GM12873 (cell line): ENCODE measurements at regions not wholly inside any gene's neighbourhood (a gene's known extent, or its start where the extent isn't known, plus 50 kb on each side); places are given as distances from the start of the nearest gene placed in this dataset.

Source experiments
- CTCF ChIP-seq: IDR thresholded peaks from 2 replicates; pipeline ENCODE4 v1.5.1; 2012; ENCODE audit warnings: low read depth, mild to moderate bottlenecking, moderate library complexity, low read length, control low read depth; ENCODE audit not compliant: insufficient read depth; ENCODE audit errors: missing control alignments

DNA sequence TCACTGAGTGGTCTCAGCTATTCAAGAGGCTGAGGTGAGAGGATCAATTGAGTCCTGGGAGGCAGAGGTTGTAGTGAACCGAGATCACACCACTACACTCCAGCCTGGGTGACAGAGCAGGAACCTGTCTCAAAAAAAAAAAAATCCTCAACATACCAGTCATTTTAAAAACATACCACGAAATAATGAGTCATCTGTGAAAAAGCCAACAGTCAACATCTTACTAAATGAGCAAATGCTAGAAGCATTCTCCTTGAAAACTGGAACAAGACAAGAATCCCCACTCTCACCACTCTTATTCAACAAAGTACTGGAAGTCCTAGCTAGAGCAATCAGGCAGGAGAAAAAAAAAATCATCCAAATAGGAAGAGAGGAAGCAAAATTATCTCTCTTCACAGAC, 104.0 kb upstream of the ARHGEF9 start:
- TF ChIP-seq CTCF = no peak

GRCh38 chrX:63884821-63885790, 100.1 kb upstream of the ARHGEF9 start:
- no peak for TF ChIP-seq CTCF

DNA sequence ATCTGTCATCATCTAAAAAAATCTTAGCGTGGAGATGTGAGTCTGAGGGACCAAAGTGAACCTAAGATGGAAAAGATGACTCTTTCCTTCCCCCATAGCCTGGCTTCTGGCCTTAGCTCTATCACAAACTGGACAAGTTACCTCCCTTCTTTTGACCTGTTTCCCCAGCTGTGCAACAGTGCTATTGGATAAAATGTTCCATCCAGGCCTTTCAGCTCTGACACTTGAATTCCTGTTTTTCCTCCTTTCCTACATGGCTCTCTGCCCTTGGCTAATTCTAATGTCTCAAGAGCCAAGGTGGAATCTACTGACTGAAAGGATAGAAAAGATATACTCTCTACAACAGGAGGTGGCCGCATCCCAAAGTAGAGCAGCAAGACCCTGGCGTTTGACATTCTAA, 84.5 kb upstream of the ARHGEF9 start:
- no peak for TF ChIP-seq CTCF

- no peak for TF ChIP-seq CTCF
These were observed 70.9 kb upstream of the ARHGEF9 start for GRCh38 chrX:63855896-63856295.

DNA sequence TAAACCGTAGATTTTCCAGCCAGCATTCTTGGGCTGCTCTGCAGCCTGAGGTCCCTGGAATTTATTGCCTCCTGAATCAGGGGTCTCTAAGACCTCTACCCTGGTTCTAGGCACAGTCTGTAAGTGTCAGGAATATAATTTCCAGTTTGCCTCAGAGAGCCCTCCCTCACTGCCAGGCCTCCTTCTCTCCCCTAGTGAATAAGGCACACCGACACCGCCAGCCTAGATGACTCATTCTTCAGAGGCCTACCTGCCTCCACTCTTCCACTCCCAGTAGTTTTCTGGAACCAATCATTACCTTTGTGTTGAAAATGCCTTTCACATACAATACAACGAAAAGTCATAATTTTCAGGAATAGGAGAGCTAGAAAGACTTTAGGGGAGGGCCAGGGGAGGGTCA, 50.3 kb upstream of the ARHGEF9 start:
- TF ChIP-seq CTCF = no peak
